HepG2 (cell line): ENCODE measurements at regions not wholly inside any gene's neighbourhood (a gene's known extent, or its start where the extent isn't known, plus 50 kb on each side); places are given as distances from the start of the nearest gene placed in this dataset.

Experiments used
- ATAC-seq: fragments of 200-7000 bp; cut with Tn5 transposase; 3 replicates; pipeline ENCODE4 v1.9.1; 2020; ENCODE audit warnings: mild to moderate bottlenecking, moderate library complexity
- BruUV-seq: library from RNA; stranded (reverse); fragments of 400-500 nt; replicated peaks from 2 replicates; lab custom pipeline; 2021; lab: Mats Ljungman, UMichigan
- CTCF ChIA-PET: fragments of 300-600 bp; formaldehyde crosslinking; extraction: SDS; loops from one replicate; lab custom pipeline; 2021; ENCODE audit warnings: low total read pairs, inconsistent platforms, low intra/inter-chr PET ratio; lab: Yijun Ruan, JAX
- POLR2A ChIA-PET: fragments of 350-600 bp; sonication (Branson Sonifier 250); formaldehyde crosslinking; loops from one replicate; lab custom pipeline; 2020; ENCODE audit warnings: antibody characterized with exemption, inconsistent platforms; lab: Yijun Ruan, JAX
- DNase-seq: peaks from one replicate; pipeline ENCODE4 v3.0.0-alpha.2; 2015; ENCODE audit warnings: low spot score
- FAIRE-seq: peaks from 3 replicates; lab custom pipeline; 2011; peaks lifted over from hg19 to GRCh38; lab: Jason Lieb, UNC
- H2AFZ ChIP-seq: one replicate; pipeline ENCODE4 v1.6.1; 2011; ENCODE audit warnings: low read length, inconsistent platforms
- H3K27ac ChIP-seq: fragments of 300-600 bp; 3 replicates; pipeline ENCODE4 v1.8.0; 2011; ENCODE audit warnings: mixed run types, mild to moderate bottlenecking, mixed read lengths, low read length, inconsistent platforms; ENCODE audit not compliant: insufficient read depth; ENCODE audit errors: extremely low read length
- H3K27me3 ChIP-seq, 2 experiments: fragments of 200-600 bp in 1 of 2; 2 replicates in 1 of 2; 3 replicates in 1 of 2; pipeline versions ENCODE4 v1.6.0 to v1.8.0; 2011; ENCODE audit warnings: low read length in 2 of 2, mild to moderate bottlenecking in 2 of 2, moderate library complexity in 2 of 2, inconsistent platforms in 1 of 2; ENCODE audit not compliant: insufficient read depth in 2 of 2, control insufficient read depth in 1 of 2
- H3K36me3 ChIP-seq, 2 experiments: fragments of 200-600 bp in 1 of 2; replicated peaks in 1 of 2; 2 replicates in 1 of 2; 3 replicates in 1 of 2; pipeline versions ENCODE4 v1.5.1 to v1.8.0; 2011; ENCODE audit warnings: low read length in 2 of 2, inconsistent platforms in 1 of 2; ENCODE audit not compliant: insufficient read depth in 2 of 2, control insufficient read depth in 1 of 2
- H3K4me1 ChIP-seq: 2 replicates; pipeline ENCODE4 v1.5.1; 2012; ENCODE audit warnings: low read length, inconsistent platforms; ENCODE audit not compliant: insufficient read depth
- H3K4me2 ChIP-seq: 2 replicates; pipeline ENCODE4 v1.6.0; 2011; ENCODE audit warnings: low read depth, low read length, inconsistent platforms
- H3K4me3 ChIP-seq, 3 experiments: fragments of 200-600 bp in 1 of 3; sonication (generic), shearing (Covaris generic) in 1 of 3; replicated peaks in 1 of 3; 2 replicates each; pipeline ENCODE4 v1.5.1; 2011 to 2016; ENCODE audit warnings: low read length in 3 of 3, inconsistent platforms in 2 of 3, low read depth in 2 of 3, mild to moderate bottlenecking in 2 of 3, control low read depth in 1 of 3, mixed read lengths in 1 of 3; ENCODE audit not compliant: insufficient read depth in 1 of 3
- H3K79me2 ChIP-seq: one replicate; pipeline ENCODE4 v1.6.1; 2011; ENCODE audit warnings: low read length, inconsistent platforms; ENCODE audit not compliant: insufficient read depth
- H3K9ac ChIP-seq: 2 replicates; pipeline ENCODE4 v1.6.0; 2011; ENCODE audit warnings: mild to moderate bottlenecking, low read depth, low read length, inconsistent platforms; ENCODE audit not compliant: insufficient read depth
- H3K9me3 ChIP-seq: 2 replicates; pipeline ENCODE4 v1.5.1; 2012; ENCODE audit warnings: mild to moderate bottlenecking, low read length
- H4K20me1 ChIP-seq: 2 replicates; pipeline ENCODE4 v1.6.0; 2011; ENCODE audit warnings: inconsistent platforms, mild to moderate bottlenecking, low read length, moderate library complexity; ENCODE audit not compliant: insufficient read depth
- ARID5B ChIP-seq: IDR thresholded peaks from 2 replicates; pipeline ENCODE4 v1.4.0; 2020; ENCODE audit warnings: mild to moderate bottlenecking, missing genetic modification reagents
- ATF7 ChIP-seq, 2 experiments: fragments of 450-650 bp in 1 of 2; sonication (generic) in 1 of 2; formaldehyde crosslinking in 1 of 2; IDR thresholded peaks; 2 replicates each; pipeline versions ENCODE4 v1.4.0 to v1.6.1; 2016 to 2020; ENCODE audit warnings: antibody characterized with exemption in 1 of 2, mild to moderate bottlenecking in 1 of 2, missing genetic modification reagents in 1 of 2
- BRCA1 ChIP-seq: sonication (generic); formaldehyde crosslinking; IDR thresholded peaks from 2 replicates; pipeline ENCODE4 v1.4.0; 2020; ENCODE audit warnings: missing genetic modification reagents
- CAMTA2 ChIP-seq: sonication (generic); formaldehyde crosslinking; IDR thresholded peaks from 2 replicates; pipeline ENCODE4 v1.4.0; 2020; ENCODE audit warnings: mild to moderate bottlenecking, missing genetic modification reagents, borderline replicate concordance
- KLF6 ChIP-seq: IDR thresholded peaks from 2 replicates; pipeline ENCODE4 v1.8.0; 2016; ENCODE audit warnings: missing biosample characterization, missing genetic modification reagents
- LBX2 ChIP-seq: sonication (generic); formaldehyde crosslinking; IDR thresholded peaks from 2 replicates; pipeline ENCODE4 v1.5.0; 2020; ENCODE audit warnings: missing genetic modification reagents, mild to moderate bottlenecking, borderline replicate concordance
- MIER2 ChIP-seq: IDR thresholded peaks from 2 replicates; pipeline ENCODE4 v1.6.1; 2016; ENCODE audit warnings: missing biosample characterization, missing genetic modification reagents
- NFE2L2 ChIP-seq: fragments of 150-350 bp; IDR thresholded peaks from 2 replicates; pipeline ENCODE4 v1.6.1; 2014; ENCODE audit warnings: low read length
- NFKBIZ ChIP-seq: IDR thresholded peaks from 2 replicates; pipeline ENCODE4 v1.6.1; 2018; ENCODE audit warnings: missing genetic modification reagents, missing compliant biosample characterization
- POLR2AphosphoS5 ChIP-seq: IDR thresholded peaks from 2 replicates; pipeline ENCODE4 v1.6.1; 2012; ENCODE audit warnings: low read depth, low read length
- ZNF501 ChIP-seq: sonication (generic); formaldehyde crosslinking; IDR thresholded peaks from 2 replicates; pipeline ENCODE4 v1.5.1; 2020; ENCODE audit warnings: mild to moderate bottlenecking, moderate library complexity, missing genetic modification reagents
- ZNF557 ChIP-seq: sonication (generic); formaldehyde crosslinking; IDR thresholded peaks from 2 replicates; pipeline ENCODE4 v1.4.0; 2020; ENCODE audit warnings: missing genetic modification reagents
- ZNF615 ChIP-seq: sonication (generic); formaldehyde crosslinking; IDR thresholded peaks from 2 replicates; pipeline ENCODE4 v1.5.0; 2020; ENCODE audit warnings: mild to moderate bottlenecking, missing genetic modification reagents, borderline replicate concordance
- ZNF616 ChIP-seq: sonication (generic); formaldehyde crosslinking; IDR thresholded peaks from 2 replicates; pipeline ENCODE4 v1.5.0; 2020; ENCODE audit warnings: low read depth, mild to moderate bottlenecking, missing genetic modification reagents
- WGBS: methylation state at CpG from one replicate; pipeline ENCODE4 v1.1.6; 2017; ENCODE audit warnings: low lambda C conversion rate; 5-methylcytosine and 5-hydroxymethylcytosine counted together
- in situ Hi-C: cut with HindIII; loops from 2 replicates; pipeline ENCODE4 v1.10.0; 2017; ENCODE audit warnings: low pct_unique_long_range_greater_than_20kb; ENCODE audit not compliant: extremely low pct_ligation_motif_present
- intact Hi-C: fragments of 100-400 bp; cut with micrococcal nuclease; formaldehyde crosslinking; loops from one replicate; pipeline ENCODE4 v1.10.0; 2022; ENCODE audit not compliant: unreplicated experiment
- TF ChIP-seq, protein P1 (sequence below): sonication (generic); formaldehyde crosslinking; conservative IDR thresholded peaks from 2 replicates; pipeline ENCODE4 v1.8.0; 2022; ENCODE audit warnings: low read depth, missing genetic modification reagents

GRCh38 chr14:28272270-28272669 lies 494.3 kb upstream of the FOXG1 start:
- ATAC-seq (no peak), DNase-seq (no peak), FAIRE-seq (no peak)
- Histone ChIP-seq H3K9me3 (peaks cover 94% of the 10 kb centered on the region), H3K79me2 (no peaks in the 10 kb centered on the region), H2AFZ (no peak overlapping the region), H3K4me1 (no peaks in the 10 kb centered on the region), H3K27ac (no peak overlapping the region), H3K36me3 (no peaks in the 10 kb centered on the region), H3K27me3 (no peaks in the 10 kb centered on the region), H3K9ac (no peak overlapping the region), H3K4me2 (no peak overlapping the region), H4K20me1 (no peaks in the 10 kb centered on the region), H3K4me3 (no peak overlapping the region)
- TF ChIP-seq NFE2L2 = no peak
- no peak for TF ChIP-seq NFKBIZ (CRISPR knock-in tag)
- TF ChIP-seq ARID5B = no peak
- no peak for TF ChIP-seq CAMTA2
- no peak for TF ChIP-seq ZNF616 (CRISPR knock-in tag)
- no peak for TF ChIP-seq LBX2 (CRISPR knock-in tag)
- no peak for TF ChIP-seq ZNF501 (CRISPR knock-in tag)
- no peak for TF ChIP-seq MIER2 (CRISPR knock-in tag)
- TF ChIP-seq POLR2AphosphoS5 = no peak
- TF ChIP-seq, protein P1, sequence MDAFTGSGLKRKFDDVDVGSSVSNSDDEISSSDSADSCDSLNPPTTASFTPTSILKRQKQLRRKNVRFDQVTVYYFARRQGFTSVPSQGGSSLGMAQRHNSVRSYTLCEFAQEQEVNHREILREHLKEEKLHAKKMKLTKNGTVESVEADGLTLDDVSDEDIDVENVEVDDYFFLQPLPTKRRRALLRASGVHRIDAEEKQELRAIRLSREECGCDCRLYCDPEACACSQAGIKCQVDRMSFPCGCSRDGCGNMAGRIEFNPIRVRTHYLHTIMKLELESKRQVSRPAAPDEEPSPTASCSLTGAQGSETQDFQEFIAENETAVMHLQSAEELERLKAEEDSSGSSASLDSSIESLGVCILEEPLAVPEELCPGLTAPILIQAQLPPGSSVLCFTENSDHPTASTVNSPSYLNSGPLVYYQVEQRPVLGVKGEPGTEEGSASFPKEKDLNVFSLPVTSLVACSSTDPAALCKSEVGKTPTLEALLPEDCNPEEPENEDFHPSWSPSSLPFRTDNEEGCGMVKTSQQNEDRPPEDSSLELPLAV (CRISPR knock-in tag) = no peak
- TF ChIP-seq BRCA1 = no peak
- TF ChIP-seq ZNF557 (CRISPR knock-in tag) = no peak
- TF ChIP-seq ZNF615 (CRISPR knock-in tag) = no peak
- TF ChIP-seq KLF6 (CRISPR knock-in tag) = no peak
- TF ChIP-seq ATF7 (IDR thresholded peaks at IDR 0.05) = no peak
- TF ChIP-seq ATF7 (CRISPR knock-in tag; IDR thresholded peaks at IDR 0.05) = no peak
- ChIA-PET POLR2A (no interaction called here), CTCF (no interaction called here)
- no TSS peak for BruUV-seq
- intact Hi-C loops (no loop called here), in situ Hi-C loops (no loop called here)
- 0% methylated on average over 1 of the region's 1 CpG for WGBS
